ENCODE measurements at regions not wholly inside any gene's neighbourhood (a gene's known extent, or its start where the extent isn't known, plus 50 kb on each side); places are given as distances from the start of the nearest gene placed in this dataset.
"Not testable (repeated sequence)": the region's sequence is repeated elsewhere in the genome, so short reads cannot be mapped to it uniquely, and the experiment has no call there.

DNA sequence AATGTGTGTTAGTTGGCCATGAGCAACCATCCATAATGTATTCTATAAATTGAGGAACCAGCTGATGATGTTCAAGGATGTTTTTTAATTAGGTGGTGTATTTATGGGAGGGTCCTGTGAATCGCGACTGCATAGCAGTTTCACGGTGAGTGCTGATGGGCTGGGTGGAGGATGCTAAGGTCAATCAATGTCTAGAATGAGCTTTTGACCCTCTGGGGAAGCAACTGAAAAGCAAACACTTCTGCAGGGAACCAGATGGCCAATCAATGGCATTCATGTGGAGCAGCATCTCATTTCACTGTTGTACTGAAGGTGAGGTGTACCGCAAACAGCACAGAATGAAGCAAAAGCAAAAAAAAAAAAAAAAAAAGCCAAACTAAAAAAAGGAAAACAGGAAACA, 676.1 kb upstream of the TMEM132C start:
- peak; percentile 68 for DNase-seq

DNA sequence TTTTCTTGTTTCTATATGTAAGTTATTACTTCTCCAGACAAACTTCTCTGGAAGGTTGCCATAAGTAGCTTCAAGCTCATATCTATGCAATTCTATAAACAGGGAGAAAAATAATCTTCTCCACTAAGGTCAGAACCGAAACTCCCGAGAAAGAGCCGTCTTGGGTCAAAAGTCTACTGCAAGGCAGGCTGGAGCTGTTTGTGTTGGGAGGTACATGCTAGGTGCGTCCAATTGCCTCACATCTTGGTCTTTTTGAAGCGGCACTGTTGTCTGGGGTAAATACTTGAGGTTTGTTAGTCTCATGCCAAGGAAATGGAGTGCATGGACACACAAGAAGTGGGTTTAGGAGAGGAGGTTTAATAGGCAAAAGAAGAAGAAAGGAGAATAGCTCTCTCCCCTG, 674.7 kb upstream of the TMEM132C start:
- no peak for DNase-seq

DNA sequence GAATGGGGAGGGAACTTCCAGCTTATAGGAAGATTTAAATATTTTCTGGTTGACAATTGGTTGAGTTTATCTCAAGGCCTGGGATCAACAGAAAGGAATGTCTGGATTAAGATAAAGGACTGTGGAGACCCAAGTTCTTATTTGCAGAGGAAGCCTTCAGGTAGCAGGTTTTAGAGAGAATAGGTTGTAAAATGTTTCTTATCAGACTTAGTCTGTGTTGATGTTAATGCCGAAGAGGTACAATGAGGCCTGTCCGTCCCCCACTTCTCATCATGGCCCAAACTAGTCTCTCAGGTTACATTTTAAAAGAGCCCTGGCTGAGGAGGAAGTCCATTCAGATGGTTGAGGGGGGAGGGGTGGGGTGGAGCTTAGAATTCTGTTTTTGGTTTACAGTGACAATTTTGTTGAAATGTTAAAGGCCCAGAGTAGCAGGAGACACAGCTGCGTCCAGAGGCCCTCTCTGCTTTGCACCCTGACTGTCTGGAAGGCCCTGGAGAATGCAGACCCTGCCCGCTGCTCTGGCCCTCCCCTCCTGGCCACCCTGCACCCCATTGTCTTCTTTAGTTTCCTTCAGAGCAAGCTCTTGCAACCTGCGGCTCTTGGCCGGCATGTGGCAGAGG, 672.5 kb upstream of the TMEM132C start:
- peak; percentile 83 for DNase-seq

- DNase-seq, result no peak
These were observed 671.5 kb upstream of the TMEM132C start for GRCh38 chr12:127595506-127595905.

GRCh38 chr12:127596891-127597290, 670.1 kb upstream of the TMEM132C start:
- no peak for DNase-seq

DNA sequence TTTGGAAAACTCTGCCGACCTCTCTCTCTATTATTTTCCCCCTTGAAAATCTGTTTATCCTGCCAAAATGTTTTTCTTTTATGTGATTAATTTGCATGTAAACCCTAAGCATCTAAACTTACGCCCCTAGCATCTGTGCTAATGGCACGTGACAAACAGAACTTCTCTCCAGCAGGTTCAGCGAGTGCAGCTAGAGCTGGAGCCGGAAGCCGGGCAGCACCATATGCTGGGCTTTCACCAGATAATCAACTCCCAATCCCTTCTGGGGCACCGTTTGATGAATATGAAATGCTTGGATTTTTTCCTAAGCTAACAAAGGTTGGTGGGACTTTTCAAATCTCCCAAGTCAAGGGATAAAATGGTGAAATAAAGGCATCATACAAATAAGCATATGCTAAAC, 667.5 kb upstream of the TMEM132C start:
- DNase-seq, result no peak

DNA sequence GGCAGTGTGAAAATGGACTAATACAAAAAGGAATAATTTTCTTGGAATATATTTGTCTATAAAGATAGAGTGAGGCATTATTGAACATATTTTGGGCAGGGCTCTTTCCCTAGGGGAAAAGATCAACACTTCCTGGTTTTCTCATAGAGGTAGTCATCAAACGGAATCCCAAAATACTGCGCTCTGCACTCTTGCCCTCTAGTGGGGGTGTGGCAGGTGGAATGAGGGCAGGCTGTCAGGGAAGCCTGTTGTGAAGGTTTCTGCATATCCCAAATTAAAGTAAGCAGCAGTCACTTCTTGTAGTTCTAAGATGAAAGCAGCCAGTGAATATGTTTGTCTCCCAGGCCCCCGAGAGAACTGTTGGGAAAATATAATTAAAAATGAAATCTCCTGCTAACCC, 666.8 kb upstream of the TMEM132C start:
- peak; percentile 34 for DNase-seq

GRCh38 chr12:127606476-127607015, 660.4 kb upstream of the TMEM132C start:
- DNase-seq, result no peak

GRCh38 chr12:127607146-127607725, 659.7 kb upstream of the TMEM132C start:
- DNase-seq, result no peak

GRCh38 chr12:127608359-127608758, 658.6 kb upstream of the TMEM132C start:
- DNase-seq, result not testable (repeated sequence)

DNA sequence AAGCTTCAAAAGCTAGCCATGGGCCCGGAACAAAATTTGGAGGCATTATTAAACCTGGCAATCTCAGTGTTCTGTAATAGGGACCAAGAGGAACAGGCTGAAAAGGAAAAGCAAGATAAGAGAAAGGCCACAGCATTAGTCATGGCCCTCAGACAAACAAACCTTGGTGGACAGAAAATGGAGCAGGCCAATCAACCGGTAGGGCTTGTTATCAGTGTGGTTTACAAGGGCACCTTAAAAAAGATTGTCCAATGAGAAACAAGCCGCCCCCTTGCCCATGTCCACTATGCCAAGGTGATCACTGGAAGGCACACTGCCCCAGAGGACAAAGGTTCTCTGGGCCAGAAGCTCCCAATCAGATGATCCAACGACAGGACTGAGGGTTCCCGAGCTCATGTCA, 653.9 kb upstream of the TMEM132C start:
- no peak for DNase-seq

- DNase-seq, result peak; percentile 56
These were observed 646.9 kb upstream of the TMEM132C start for GRCh38 chr12:127619869-127620734.

DNA sequence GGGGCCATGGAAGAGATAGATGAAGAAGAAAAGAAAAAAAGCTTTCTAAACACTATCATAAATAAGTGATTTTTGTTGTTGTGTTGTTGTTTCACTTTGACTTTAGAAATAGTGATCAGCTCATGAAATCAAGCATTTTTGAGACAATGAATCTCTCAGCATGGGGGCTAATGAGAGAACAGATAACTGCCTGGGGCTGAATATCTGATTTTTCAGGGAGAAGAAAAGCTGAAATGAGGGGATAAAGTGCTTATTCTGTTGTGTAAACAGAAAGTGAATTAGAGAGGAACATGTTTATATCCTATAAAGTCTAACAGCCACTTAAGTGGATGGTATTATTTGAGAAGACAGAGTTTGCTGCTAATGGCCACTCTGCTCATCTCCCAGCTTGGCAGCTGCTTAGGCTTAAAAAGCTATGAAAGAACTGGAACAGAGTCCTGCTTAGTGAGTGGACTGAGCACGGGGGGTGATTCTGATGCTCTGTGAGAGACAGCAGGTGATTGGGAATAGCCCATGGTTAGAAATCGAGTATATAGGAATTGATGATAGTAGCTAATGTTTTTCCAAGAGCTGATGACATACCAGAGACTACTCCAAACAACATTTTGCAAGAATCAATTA, 646.1 kb upstream of the TMEM132C start:
- DNase-seq, result peak; percentile 77

DNA sequence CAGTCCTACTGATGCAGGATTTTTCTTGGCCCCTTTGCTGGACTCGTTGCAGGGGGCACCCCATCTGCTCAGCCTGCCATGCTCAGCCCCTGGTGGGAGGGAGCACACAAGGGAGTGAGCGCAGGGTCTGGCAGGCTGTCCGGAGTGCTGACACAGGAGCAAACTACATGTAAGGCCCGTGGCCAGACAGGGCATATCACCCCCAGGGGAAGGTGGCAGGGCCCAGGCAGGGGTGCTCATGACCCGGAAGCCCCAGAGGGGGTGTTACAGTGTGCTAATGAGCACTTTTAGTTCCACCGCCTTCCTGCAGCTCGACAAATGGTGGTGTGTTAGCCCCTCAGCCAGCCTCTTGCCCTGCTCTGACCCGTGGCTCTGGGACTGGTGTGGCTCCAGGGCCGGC, 645.6 kb upstream of the TMEM132C start:
- no peak for DNase-seq

DNA sequence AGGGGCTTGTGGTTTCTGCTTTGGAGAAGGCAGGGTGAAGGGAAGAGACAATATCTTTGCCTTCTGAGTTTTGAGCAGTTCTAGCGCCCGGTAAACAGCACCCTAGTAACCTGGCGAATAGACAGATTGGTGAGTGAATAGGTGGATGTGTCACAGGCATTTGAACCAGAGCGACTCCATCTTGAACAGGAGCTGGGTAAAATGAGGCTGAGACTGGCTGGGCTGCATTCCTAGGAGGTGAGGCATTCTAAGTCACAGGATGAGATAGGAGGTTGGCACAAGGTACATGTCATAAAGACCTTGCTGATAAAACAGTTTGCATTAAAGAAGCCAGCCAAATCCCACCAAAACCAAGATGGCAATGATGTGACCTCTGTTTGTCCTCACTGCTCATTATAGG, 643.6 kb upstream of the TMEM132C start:
- no peak for DNase-seq

DNA sequence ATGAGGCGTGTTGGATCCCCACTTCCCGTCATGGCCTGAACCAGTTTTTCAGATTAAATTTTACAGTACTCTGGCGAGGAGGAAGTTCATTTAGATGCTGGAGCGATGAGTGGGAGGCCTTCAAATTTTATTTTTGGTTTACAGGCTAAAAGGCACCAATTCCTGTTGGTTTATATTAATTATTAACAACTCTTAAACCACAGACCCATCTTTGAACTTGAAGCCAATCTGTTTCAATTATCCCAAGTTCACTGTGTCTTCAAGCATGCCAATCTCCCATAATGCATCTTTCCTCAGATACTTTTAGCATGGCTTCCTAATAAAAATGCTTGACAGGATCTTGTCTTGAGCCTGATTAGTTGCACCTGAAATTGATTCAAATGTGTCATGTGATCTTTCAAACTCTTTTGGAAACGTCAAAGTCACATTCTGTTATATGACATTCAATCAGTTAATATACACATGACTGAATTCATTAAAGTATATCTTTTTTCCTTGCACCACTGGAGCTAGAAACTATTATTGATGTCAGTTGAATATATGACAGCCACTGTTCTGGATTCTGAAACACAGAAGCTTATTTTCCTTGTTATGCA, 641.7 kb upstream of the TMEM132C start:
- no peak for DNase-seq

DNA sequence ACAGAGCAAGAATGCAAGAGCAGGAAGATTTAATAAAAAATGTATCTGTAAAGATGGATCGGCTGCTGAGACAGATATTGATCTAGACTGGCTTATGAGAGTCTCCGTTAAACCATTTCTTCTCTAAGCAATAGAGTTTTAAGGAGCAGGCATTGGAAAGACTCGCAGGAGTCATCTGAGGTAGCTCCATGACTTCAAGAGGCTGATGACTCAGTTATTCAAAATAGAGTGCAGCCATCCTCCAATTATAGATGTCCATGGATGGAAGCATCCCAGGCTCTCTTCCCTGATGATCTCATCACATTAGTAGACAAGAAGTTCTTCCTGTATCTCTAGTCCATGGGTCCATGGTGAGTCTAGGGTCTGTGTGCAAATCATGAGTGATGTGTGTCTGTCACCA, 638.3 kb upstream of the TMEM132C start:
- no peak for DNase-seq

GRCh38 chr12:127629066-127629820, 637.7 kb upstream of the TMEM132C start:
- DNase-seq, result no peak

- DNase-seq, result no peak
These were observed 634.5 kb upstream of the TMEM132C start for GRCh38 chr12:127632461-127632860.

DNA sequence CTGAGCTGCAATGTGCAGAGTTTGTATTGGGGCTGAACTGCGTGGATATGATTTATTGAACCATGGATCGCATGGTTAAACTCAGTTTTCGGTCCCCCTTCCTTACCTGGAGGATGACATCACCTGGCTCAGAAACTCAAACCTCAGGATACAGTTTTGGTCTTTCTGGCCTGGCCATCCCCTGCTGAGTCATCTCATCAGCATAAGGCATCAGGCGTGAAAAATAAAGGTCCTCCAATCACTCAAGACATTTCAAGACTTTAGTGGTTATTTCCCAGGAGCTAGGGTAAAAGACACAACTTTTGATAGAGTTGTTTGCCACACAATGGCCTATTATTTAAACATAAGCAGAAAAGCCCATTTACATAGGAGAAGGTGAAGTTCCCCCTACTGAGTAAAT, 631.1 kb upstream of the TMEM132C start:
- no peak for DNase-seq

DNA sequence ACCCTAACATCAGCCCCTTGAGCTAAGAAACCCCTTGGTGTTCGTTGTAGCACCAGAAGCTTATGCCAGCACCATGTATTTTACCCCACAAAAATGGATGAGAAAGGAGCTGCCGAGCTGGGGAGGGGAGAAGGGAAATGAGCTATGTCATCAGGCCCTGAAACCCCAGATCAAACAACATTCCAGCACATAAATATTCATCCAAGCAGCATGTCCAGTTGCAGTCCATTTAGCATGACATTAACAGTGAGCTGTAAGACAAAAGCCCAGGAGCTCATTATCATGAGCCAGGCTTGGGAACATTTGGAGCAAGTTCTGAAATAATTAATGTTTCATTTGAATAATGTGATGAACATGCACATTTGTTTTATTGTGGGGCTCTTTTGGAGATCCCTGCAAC, 630.1 kb upstream of the TMEM132C start:
- no peak for DNase-seq

DNA sequence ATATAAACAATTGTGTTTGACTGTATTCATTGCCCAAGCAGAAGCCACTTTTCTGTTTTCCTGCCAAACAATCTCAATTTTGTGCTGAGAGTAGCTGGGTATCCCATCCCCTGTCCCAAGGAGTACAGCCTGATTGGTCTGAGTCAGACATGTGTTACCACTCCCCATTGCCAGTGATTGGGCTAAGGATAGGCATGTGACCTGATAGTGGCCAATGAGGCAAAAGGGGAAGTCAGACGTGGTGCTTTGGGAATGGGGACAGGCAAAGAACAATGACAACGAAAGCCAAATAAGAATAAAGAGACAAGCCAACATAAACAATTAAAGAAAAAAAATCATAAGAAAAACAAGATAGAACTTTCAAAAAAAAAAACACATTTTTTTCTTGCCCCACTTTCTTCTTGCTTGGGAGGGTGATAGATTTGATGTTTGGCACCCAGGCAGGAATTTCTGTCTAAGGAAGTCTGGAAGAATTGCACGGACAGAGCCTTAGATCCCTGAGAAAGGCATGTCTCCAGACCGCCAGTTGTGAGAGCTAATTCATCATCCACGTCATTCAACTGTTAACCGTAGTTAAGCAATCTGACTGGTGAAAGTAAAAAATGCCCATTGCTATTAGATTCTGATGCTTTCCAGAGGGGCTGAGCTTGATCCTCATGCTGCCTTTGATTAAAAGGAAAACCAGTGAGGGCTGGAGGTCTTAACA, 626.6 kb upstream of the TMEM132C start:
- DNase-seq, result no peak

Measured in NCI-H510A treated with DMSO at 0.1 percent for 48 hours (cell line).